NCI-H69 (cell line): ENCODE measurements at regions not wholly inside any gene's neighbourhood (a gene's known extent, or its start where the extent isn't known, plus 50 kb on each side); places are given as distances from the start of the nearest gene placed in this dataset.
"Not testable (repeated sequence)": the region's sequence is repeated elsewhere in the genome, so short reads cannot be mapped to it uniquely, and the experiment has no call there.

Source experiments
- DNase-seq: peaks from one replicate; lab custom pipeline; 2025; lab: John Stamatoyannopoulos, UW

GRCh38 chr6:22208026-22208425 is 88.8 kb downstream of the PRL start:
- DNase-seq = peak; percentile 13

GRCh38 chr6:22214314-22214713 is 82.5 kb downstream of the PRL start:
- DNase-seq = no peak

DNA sequence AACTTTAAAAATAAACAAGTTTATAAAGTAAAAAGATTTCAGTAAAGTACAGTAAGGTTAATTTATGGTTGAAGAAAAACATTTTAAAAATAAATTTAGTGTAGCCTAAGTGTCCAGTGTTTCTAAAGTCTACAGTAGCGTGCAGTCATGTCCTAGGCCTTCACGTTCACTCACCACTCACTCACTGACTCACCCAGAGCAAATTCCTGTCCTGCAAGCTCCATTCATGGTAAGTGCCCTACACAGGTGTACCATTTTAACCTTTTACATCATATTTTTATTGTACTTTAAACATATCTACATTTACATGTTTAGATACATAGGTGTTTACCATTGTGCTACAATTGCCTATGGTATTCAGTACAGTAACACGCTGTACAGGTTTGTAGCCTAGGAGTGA is 81.4 kb downstream of the PRL start:
- DNase-seq = not testable (repeated sequence)

DNA sequence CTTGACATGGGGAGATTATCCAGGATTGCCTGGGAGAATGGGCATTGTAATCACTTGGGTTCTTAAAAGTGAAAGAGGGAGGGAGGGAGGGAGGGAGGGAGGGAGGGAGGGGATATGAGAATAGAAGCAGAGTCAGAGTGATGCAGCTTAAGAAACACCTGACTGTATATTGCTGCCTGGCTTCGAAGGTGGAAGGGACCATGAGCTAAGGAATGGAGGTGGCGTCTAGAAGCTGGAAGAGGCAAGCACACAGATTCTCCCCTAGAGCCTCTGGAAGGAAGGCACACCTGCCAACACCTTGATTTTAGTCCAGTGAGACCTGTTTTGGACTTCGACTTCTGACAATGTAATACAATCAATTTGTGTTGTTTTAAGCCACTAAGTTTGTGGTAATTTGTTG is 78.4 kb downstream of the PRL start:
- no peak for DNase-seq

DNA sequence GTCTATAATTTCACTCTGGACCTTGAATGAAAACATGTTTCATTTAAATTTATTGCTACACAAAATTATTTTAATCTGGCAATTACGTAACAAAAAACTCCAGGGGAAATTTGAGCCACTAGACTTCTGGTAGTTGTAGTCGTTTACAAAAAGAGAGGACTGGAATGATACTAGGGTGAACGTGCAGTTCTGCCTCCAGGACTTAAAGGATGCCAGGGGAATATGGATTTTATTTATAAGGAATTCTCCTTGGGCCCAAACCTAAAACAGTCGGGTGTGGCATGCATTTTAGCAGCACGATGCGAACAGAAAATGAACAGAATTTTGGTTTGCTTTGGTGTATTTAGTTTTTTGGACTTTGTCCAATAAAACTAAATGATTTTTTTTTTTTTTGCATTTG is 76.9 kb downstream of the PRL start:
- no peak for DNase-seq

DNA sequence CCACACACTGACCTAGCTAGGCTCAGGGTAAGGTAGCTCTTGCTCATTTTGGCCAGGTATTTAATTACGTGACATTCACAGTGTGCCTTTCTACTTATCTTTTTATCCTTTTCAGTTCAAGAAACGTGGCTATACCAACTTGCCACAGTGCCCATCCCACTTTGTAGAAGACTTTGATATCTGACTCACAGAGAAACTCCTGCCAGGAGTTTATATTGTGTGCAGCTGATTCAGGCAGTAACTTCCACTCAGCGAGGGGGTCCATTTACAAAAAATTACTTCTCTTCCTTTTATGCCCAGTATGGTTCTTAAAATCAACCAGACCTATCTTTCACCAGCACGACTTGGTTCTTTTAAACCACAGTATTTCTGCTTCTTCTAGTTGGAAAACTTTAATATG is 75.6 kb downstream of the PRL start:
- DNase-seq = no peak

DNA sequence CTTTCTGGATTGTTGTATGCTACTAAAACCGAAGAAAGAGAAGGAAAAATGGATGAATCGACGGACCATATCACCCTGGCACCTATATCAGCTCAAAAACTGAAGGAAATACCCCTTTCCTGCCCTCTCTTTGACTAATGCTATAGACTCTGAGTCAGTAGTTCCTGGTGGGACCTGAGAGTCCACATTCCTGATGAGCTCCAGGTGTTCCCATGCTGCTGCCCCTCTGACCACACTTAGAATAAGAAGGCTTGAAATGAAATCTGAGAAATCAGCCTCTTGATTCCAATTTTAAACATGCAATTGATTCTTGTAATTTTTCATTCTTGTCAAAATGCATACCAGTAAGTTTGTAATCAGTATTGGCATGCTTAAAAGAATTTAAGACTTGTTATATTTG is 75.2 kb downstream of the PRL start:
- no peak for DNase-seq

- DNase-seq = no peak
Measured at GRCh38 chr6:22222469-22222868, 74.4 kb downstream of the PRL start.

GRCh38 chr6:22227824-22228610 is 68.8 kb downstream of the PRL start:
- no peak for DNase-seq

DNA sequence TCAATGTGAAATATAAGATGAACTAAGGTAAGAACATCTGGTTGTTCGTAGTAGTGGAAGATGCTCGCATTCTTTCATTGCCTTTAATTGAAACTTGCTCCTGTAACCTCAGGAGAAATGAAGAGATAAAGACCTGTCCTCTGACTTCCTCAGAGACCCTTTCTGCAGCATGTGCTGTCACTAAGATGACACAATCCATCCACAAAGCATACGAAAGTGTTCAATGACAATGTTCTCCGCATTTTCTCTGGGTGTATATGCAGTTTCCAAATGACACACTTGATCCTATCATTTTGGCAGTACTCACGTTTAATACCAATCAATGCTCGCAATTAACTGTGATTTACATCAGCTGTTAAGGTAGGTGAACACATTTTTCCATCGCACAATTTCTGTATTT is 65.8 kb downstream of the PRL start:
- DNase-seq = no peak

DNA sequence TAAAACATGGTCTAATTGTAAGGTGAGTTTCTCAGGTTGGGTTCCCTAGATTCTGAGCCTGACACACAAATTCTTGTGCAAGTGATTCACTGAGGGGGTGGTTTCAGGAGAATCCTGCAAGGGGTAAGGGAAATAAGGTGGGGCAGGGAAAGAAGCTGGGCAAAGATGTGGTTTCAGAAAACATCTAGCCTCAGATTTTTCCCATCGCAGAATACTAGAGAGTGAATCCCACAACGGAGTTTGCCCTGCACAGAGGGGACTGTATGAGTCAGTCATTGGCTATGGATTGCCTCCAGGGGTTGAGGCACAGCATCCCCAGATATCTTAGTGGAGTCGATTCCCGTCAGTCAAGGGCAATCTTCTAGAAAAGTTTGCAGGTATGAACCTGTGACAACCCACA is 65.2 kb downstream of the PRL start:
- DNase-seq = no peak

GRCh38 chr6:22236626-22237414 is 60.0 kb downstream of the PRL start:
- DNase-seq = peak; percentile 78
